Endothelial cell of umbilical vein (primary cell): ENCODE measurements at regions not wholly inside any gene's neighbourhood (a gene's known extent, or its start where the extent isn't known, plus 50 kb on each side); places are given as distances from the start of the nearest gene placed in this dataset.

Experiments
- BruUV-seq: library from RNA; stranded (reverse); fragments of 400-500 nt; replicated peaks from 2 replicates; lab custom pipeline; 2021; lab: Mats Ljungman, UMichigan
- CTCF ChIA-PET: fragments of 300-600, 350-600 bp; sonication (Branson Sonifier 250); formaldehyde crosslinking; loops from one replicate; lab custom pipeline; 2021; ENCODE audit warnings: antibody characterized with exemption, inconsistent platforms; lab: Charles Lee
- POLR2A ChIA-PET: fragments of 300-600, 350-600 bp; sonication (Branson Sonifier 250); formaldehyde crosslinking; loops from one replicate; lab custom pipeline; 2021; ENCODE audit warnings: antibody characterized with exemption, inconsistent platforms; lab: Charles Lee
- DNase-seq: peaks from one replicate; pipeline ENCODE4 v3.0.0-alpha.2; 2011; ENCODE audit warnings: low read depth, low spot score
- FAIRE-seq: peaks from 2 replicates; lab custom pipeline; 2011; peaks lifted over from hg19 to GRCh38; lab: Jason Lieb, UNC
- H2AFZ ChIP-seq: 2 replicates; pipeline ENCODE4 v1.6.0; 2012; ENCODE audit warnings: low read depth, low read length, control low read depth, inconsistent platforms
- H3K27ac ChIP-seq: 2 replicates; pipeline ENCODE4 v1.5.1; 2011; ENCODE audit warnings: low read depth, mild to moderate bottlenecking, control low read depth, low read length, moderate library complexity; ENCODE audit not compliant: insufficient read depth
- H3K27me3 ChIP-seq, 2 experiments: 2 replicates each; pipeline versions ENCODE4 v1.6.0 to v1.6.1; 2011; ENCODE audit warnings: low read length in 2 of 2, mixed read lengths in 1 of 2; ENCODE audit not compliant: control insufficient read depth in 2 of 2, insufficient read depth in 2 of 2
- H3K36me3 ChIP-seq, 2 experiments: 2 replicates in 1 of 2; 3 replicates in 1 of 2; pipeline ENCODE4 v1.5.1; 2011; ENCODE audit warnings: low read length in 2 of 2, mild to moderate bottlenecking in 1 of 2, moderate library complexity in 1 of 2; ENCODE audit not compliant: control insufficient read depth in 2 of 2, insufficient read depth in 2 of 2; ENCODE audit errors: extremely low read depth in 1 of 2
- H3K4me1 ChIP-seq: 3 replicates; pipeline ENCODE4 v1.5.1; 2011; ENCODE audit warnings: mild to moderate bottlenecking, low read length; ENCODE audit not compliant: control insufficient read depth, insufficient read depth; ENCODE audit errors: extremely low read depth
- H3K4me2 ChIP-seq: 2 replicates; pipeline ENCODE4 v1.6.1; 2011; ENCODE audit warnings: low read length, control low read depth, mixed read lengths; ENCODE audit not compliant: insufficient read depth
- H3K4me3 ChIP-seq, 3 experiments: fragments of 200-600 bp in 1 of 3; sonication (generic), shearing (Covaris generic) in 1 of 3; replicated peaks in 1 of 3; 2 replicates each; pipeline ENCODE4 v1.5.1; 2011 to 2016; ENCODE audit warnings: control low read depth in 3 of 3, low read length in 3 of 3, mild to moderate bottlenecking in 2 of 3, inconsistent platforms in 1 of 3, low read depth in 1 of 3, moderate library complexity in 1 of 3; ENCODE audit not compliant: insufficient read depth in 1 of 3
- H3K79me2 ChIP-seq: 2 replicates; pipeline ENCODE4 v1.6.0; 2012; ENCODE audit warnings: low read length, inconsistent platforms; ENCODE audit not compliant: control insufficient read depth, insufficient read depth
- H3K9ac ChIP-seq: replicated peaks from 2 replicates; pipeline ENCODE3; 2011; ENCODE audit warnings: low read length, control low read depth; ENCODE audit not compliant: insufficient read depth; ENCODE audit errors: extremely low read depth
- H3K9me1 ChIP-seq: replicated peaks from 3 replicates; pipeline ENCODE4 v1.6.0; 2011; ENCODE audit warnings: mild to moderate bottlenecking, low read length; ENCODE audit not compliant: control insufficient read depth, insufficient read depth; ENCODE audit errors: extremely low read depth
- H3K9me3 ChIP-seq: replicated peaks from 2 replicates; pipeline ENCODE4 v1.5.1; 2012; ENCODE audit warnings: low read length, inconsistent platforms; ENCODE audit not compliant: control insufficient read depth, insufficient read depth
- H4K20me1 ChIP-seq: replicated peaks from 2 replicates; pipeline ENCODE3; 2011; ENCODE audit warnings: mild to moderate bottlenecking, low read length; ENCODE audit not compliant: control insufficient read depth, insufficient read depth; ENCODE audit errors: extremely low read depth
- CTCF ChIP-seq, 2 donors: IDR thresholded peaks; 1 replicate in 1 of 2; 2 replicates in 1 of 2; pipeline ENCODE4 v1.5.1; 2011; ENCODE audit warnings: low read length in 2 of 2, mild to moderate bottlenecking in 2 of 2, moderate library complexity in 2 of 2, control low read depth in 1 of 2, inconsistent platforms in 1 of 2, low read depth in 1 of 2; ENCODE audit not compliant: insufficient read depth in 1 of 2; ENCODE audit errors: extremely low read depth in 1 of 2
- EZH2 ChIP-seq: IDR thresholded peaks from 2 replicates; pipeline ENCODE4 v1.6.1; 2012; ENCODE audit warnings: borderline replicate concordance, low read depth, mild to moderate bottlenecking, moderate library complexity, low read length, inconsistent platforms; ENCODE audit not compliant: severe bottlenecking
- FOS ChIP-seq: IDR thresholded peaks from 2 replicates; pipeline ENCODE4 v1.6.1; 2011; ENCODE audit warnings: mild to moderate bottlenecking, low read length, moderate library complexity, borderline replicate concordance; ENCODE audit not compliant: insufficient read depth
- GATA2 ChIP-seq: IDR thresholded peaks from 2 replicates; pipeline ENCODE4 v1.7.0; 2011; ENCODE audit warnings: low read depth, mild to moderate bottlenecking, moderate library complexity, mixed read lengths, low read length; ENCODE audit not compliant: insufficient read length, insufficient read depth
- JUN ChIP-seq: IDR thresholded peaks from 2 replicates; pipeline ENCODE4 v1.6.1; 2011; ENCODE audit warnings: borderline replicate concordance, low read depth; ENCODE audit not compliant: insufficient read length, insufficient read depth
- MAX ChIP-seq: IDR thresholded peaks from 2 replicates; pipeline ENCODE4 v1.6.1; 2011; ENCODE audit not compliant: insufficient read depth, insufficient read length
- MYC ChIP-seq: IDR thresholded peaks from one replicate; pipeline ENCODE4 v1.6.1; 2011; ENCODE audit warnings: mild to moderate bottlenecking, low read depth, low read length
- POLR2A ChIP-seq: IDR thresholded peaks from 2 replicates; pipeline ENCODE4 v1.6.1; 2012; ENCODE audit warnings: low read depth, mild to moderate bottlenecking, control low read depth, low read length
- POLR2AphosphoS5 ChIP-seq: IDR thresholded peaks from 2 replicates; pipeline ENCODE4 v1.6.1; 2012; ENCODE audit warnings: low read depth, mild to moderate bottlenecking, control low read depth, low read length, moderate library complexity; ENCODE audit not compliant: insufficient read depth
- dilution Hi-C: fragments of 300-500 bp; cut with MboI; formaldehyde crosslinking; loops from one replicate; pipeline ENCODE4 v1.15.0; 2019; ENCODE audit warnings: low sequenced_read_pairs; ENCODE audit not compliant: extremely low pct_ligation_motif_present
- intact Hi-C: fragments of 100-400 bp; cut with micrococcal nuclease; formaldehyde crosslinking; loops from one replicate; pipeline ENCODE4 v1.10.0; 2022

- Histone ChIP-seq H3K9ac (no peak overlapping the region), H3K9me1 (no peaks in the 10 kb centered on the region), H2AFZ (no peak overlapping the region), H3K9me3 (no peaks in the 10 kb centered on the region), H3K4me2 (no peak overlapping the region), H3K27ac (no peak overlapping the region), H3K36me3 (no peaks in the 10 kb centered on the region), H4K20me1 (no peaks in the 10 kb centered on the region), H3K4me3 (no peak overlapping the region), H3K4me1 (no peaks in the 10 kb centered on the region), H3K27me3 (no peaks in the 10 kb centered on the region), H3K79me2 (no peaks in the 10 kb centered on the region)
- no peak for TF ChIP-seq MYC
- TF ChIP-seq EZH2 = no peak
- no peak for TF ChIP-seq JUN
- no peak for TF ChIP-seq CTCF (IDR thresholded peaks at IDR 0.05; ENCODE audit: extremely low read depth in 1 of 2, insufficient read depth in 1 of 2, low read depth in 1 of 2, low read length in 2 of 2)
- no peak for TF ChIP-seq POLR2A
- TF ChIP-seq FOS = no peak
- TF ChIP-seq POLR2AphosphoS5 = no peak
- no peak for TF ChIP-seq GATA2
- no peak for TF ChIP-seq MAX
- POLR2A ChIA-PET = no interaction called here
- FAIRE-seq = no peak
- dilution Hi-C loops = no loop called here
- DNase-seq = no peak
- CTCF ChIA-PET = no interaction called here
- no TSS peak for BruUV-seq
- intact Hi-C loops = no loop called here
Observed at GRCh38 chr3:80537680-80538079, 769.9 kb upstream of the ROBO1 start.
